B cell (primary cell): ENCODE measurements at regions not wholly inside any gene's neighbourhood (a gene's known extent, or its start where the extent isn't known, plus 50 kb on each side); places are given as distances from the start of the nearest gene placed in this dataset.

Source experiments
- ATAC-seq: fragments of 200-7000 bp; cut with Tn5 transposase; one replicate; pipeline ENCODE4 v1.10.0; 2021; ENCODE audit warnings: low read depth, mild to moderate bottlenecking, moderate number of reproducible peaks, moderate library complexity
- CTCF ChIA-PET: fragments of 350-600 bp; sonication (Branson Sonifier 250); formaldehyde crosslinking; loops from one replicate; lab custom pipeline; 2021; ENCODE audit warnings: antibody characterized with exemption, inconsistent platforms; lab: Charles Lee
- POLR2A ChIA-PET: fragments of 350-600 bp; sonication (Branson Sonifier 250); formaldehyde crosslinking; loops from one replicate; lab custom pipeline; 2021; ENCODE audit warnings: antibody characterized with exemption; lab: Charles Lee
- DNase-seq: peaks from one replicate; pipeline ENCODE4 v3.0.0; 2013
- H2AFZ ChIP-seq: 2 replicates; pipeline ENCODE4 v1.6.1; 2012; ENCODE audit warnings: mild to moderate bottlenecking, low read depth, low read length; ENCODE audit not compliant: insufficient read depth, poor library complexity, severe bottlenecking
- H3K27ac ChIP-seq, 2 donors: 1 replicate in 1 of 2; 2 replicates in 1 of 2; pipeline ENCODE4 v1.5.1; 2012 to 2013; ENCODE audit warnings: low read length in 2 of 2, mild to moderate bottlenecking in 2 of 2, moderate library complexity in 1 of 2
- H3K27me3 ChIP-seq, 4 experiments: fragments of 200-600 bp in 1 of 4; sonication (generic) in 1 of 4; replicated peaks in 1 of 4; 1 replicate in 2 of 4; 2 replicates in 2 of 4; pipeline versions ENCODE4 v1.6.1 to v1.7.0; 2013 to 2016; ENCODE audit warnings: low read length in 3 of 4, mild to moderate bottlenecking in 2 of 4, mixed read lengths in 1 of 4, moderate library complexity in 1 of 4; ENCODE audit not compliant: insufficient read depth in 4 of 4, control insufficient read depth in 3 of 4; ENCODE audit errors: control extremely low read depth in 1 of 4
- H3K36me3 ChIP-seq, 2 experiments: replicated peaks in 1 of 2; 1 replicate in 1 of 2; 2 replicates in 1 of 2; pipeline versions ENCODE4 v1.6.1 to v1.7.1; 2013; ENCODE audit warnings: low read length in 1 of 2; ENCODE audit not compliant: insufficient read depth in 2 of 2, control insufficient read depth in 1 of 2; ENCODE audit errors: control extremely low read depth in 1 of 2, extremely low read depth in 1 of 2
- H3K4me1 ChIP-seq, 2 donors: fragments of 200-600 bp in 1 of 2; sonication (generic) in 1 of 2; 1 replicate in 1 of 2; 2 replicates in 1 of 2; pipeline versions ENCODE4 v1.5.1 to v1.6.1; 2013 to 2017; ENCODE audit warnings: low read length in 2 of 2; ENCODE audit not compliant: control insufficient read depth in 2 of 2, insufficient read depth in 2 of 2
- H3K4me2 ChIP-seq: replicated peaks from 2 replicates; pipeline ENCODE3; 2012; ENCODE audit warnings: mild to moderate bottlenecking, low read depth, low read length; ENCODE audit not compliant: poor library complexity, severe bottlenecking
- H3K4me3 ChIP-seq, 5 experiments: fragments of 200-600 bp in 1 of 5; sonication (generic) in 1 of 5; 1 replicate in 3 of 5; 2 replicates in 2 of 5; pipeline versions ENCODE4 v1.5.1 to v1.7.0; 2011 to 2016; ENCODE audit warnings: low read length in 4 of 5, mild to moderate bottlenecking in 4 of 5, low read depth in 2 of 5, control low read depth in 1 of 5, moderate library complexity in 1 of 5; ENCODE audit not compliant: insufficient read depth in 1 of 5; ENCODE audit errors: control extremely low read depth in 1 of 5, extremely low read depth in 1 of 5
- H3K79me2 ChIP-seq: fragments of 200-600 bp; sonication (generic); one replicate; pipeline ENCODE4 v1.6.0; 2016; ENCODE audit warnings: low read length; ENCODE audit not compliant: control insufficient read depth, insufficient read depth
- H3K9ac ChIP-seq: fragments of 200-600 bp; sonication (generic); 2 replicates; pipeline ENCODE4 v1.6.1; 2017; ENCODE audit warnings: mild to moderate bottlenecking, low read length, moderate library complexity
- H3K9me3 ChIP-seq, 3 donors: one replicate each; pipeline versions ENCODE4 v1.6.1 to v1.7.1; 2013; ENCODE audit warnings: low read length in 2 of 3; ENCODE audit not compliant: control insufficient read depth in 2 of 3, insufficient read depth in 1 of 3; ENCODE audit errors: control extremely low read depth in 1 of 3
- H4K20me1 ChIP-seq: 2 replicates; pipeline ENCODE4 v1.6.0; 2012; ENCODE audit warnings: mild to moderate bottlenecking, low read length; ENCODE audit not compliant: insufficient read depth, control insufficient read depth, poor library complexity, severe bottlenecking
- H3K27ac Mint-ChIP-seq: one replicate; pipeline ENCODE4 v1.8.0; 2021; ENCODE audit warnings: mixed read lengths
- H3K27me3 Mint-ChIP-seq: one replicate; pipeline ENCODE4 v1.8.0; 2021; ENCODE audit warnings: mixed read lengths
- H3K4me1 Mint-ChIP-seq: one replicate; pipeline ENCODE4 v1.8.0; 2021; ENCODE audit warnings: mixed read lengths
- H3K4me3 Mint-ChIP-seq: one replicate; pipeline ENCODE4 v1.8.0; 2021; ENCODE audit warnings: mixed read lengths
- H3K9me3 Mint-ChIP-seq: one replicate; pipeline ENCODE4 v1.8.0; 2022; ENCODE audit warnings: mixed read lengths; ENCODE audit not compliant: insufficient read depth
- CTCF ChIP-seq: fragments of 200-600 bp; IDR thresholded peaks from one replicate; pipeline ENCODE4 v1.8.0; 2022; ENCODE audit warnings: antibody characterized with exemption, mild to moderate bottlenecking
- EZH2 ChIP-seq: IDR thresholded peaks from 2 replicates; pipeline ENCODE4 v1.6.1; 2012; ENCODE audit warnings: borderline replicate concordance, low read depth, mild to moderate bottlenecking, moderate library complexity, low read length; ENCODE audit not compliant: insufficient read depth, poor library complexity, severe bottlenecking
- WGBS: methylation state at CpG from one replicate; pipeline ENCODE4 v1.1.5; 2013; ENCODE audit warnings: missing lambda C conversion rate; ENCODE audit not compliant: insufficient coverage; 5-methylcytosine and 5-hydroxymethylcytosine counted together
- intact Hi-C: fragments of 100-400 bp; cut with micrococcal nuclease; formaldehyde crosslinking; loops from one replicate; pipeline ENCODE4 v1.10.0; 2022

GRCh38 chr1:157274698-157275534 lies 136.7 kb upstream of the ETV3 start:
- Histone ChIP-seq H3K36me3 (no peaks in the 10 kb centered on the region), H3K27me3 (peaks cover 0 to 32% (median 15%) of the 10 kb centered on the region in 4 experiments), H3K27ac (no peak overlapping the region), H3K4me1 (peaks cover 36 to 44% of the 10 kb centered on the region in 2 donors), H3K9ac (no peak overlapping the region), H3K9me3 (peaks cover 0 to 16% (median 0%) of the 10 kb centered on the region in 3 donors), H2AFZ (no peak overlapping the region), H3K4me2 (no peak overlapping the region), H4K20me1 (no peaks in the 10 kb centered on the region), H3K4me3 (no peak overlapping the region), H3K79me2 (no peaks in the 10 kb centered on the region)
- no peak for TF ChIP-seq CTCF
- TF ChIP-seq EZH2: no peak
- Mint-ChIP-seq H3K4me1 (peaks cover 24% of the 10 kb centered on the region), H3K27ac (no peak overlapping the region), H3K4me3 (no peak overlapping the region), H3K27me3 (peaks cover 10% of the 10 kb centered on the region), H3K9me3 (no peaks in the 10 kb centered on the region)
- 92% methylated on average over 8 of the region's 8 CpGs for WGBS
- intact Hi-C loops: no loop called here
- ChIA-PET CTCF (no interaction called here), POLR2A (no interaction called here)
- no peak for DNase-seq
- no peak for ATAC-seq

- POLR2A ChIA-PET: no interaction called here
- H3K79me2 ChIP-seq: no peaks in the 10 kb centered on the region
- H2AFZ ChIP-seq: no peak overlapping the region
- H3K4me1 ChIP-seq: peaks cover 38 to 48% of the 10 kb centered on the region in 2 donors
- intact Hi-C loops: no loop called here
- H4K20me1 ChIP-seq: no peaks in the 10 kb centered on the region
- no peak for ATAC-seq
- 88% methylated on average over 2 of the region's 6 CpGs for WGBS
- DNase-seq: no peak
- H3K27ac Mint-ChIP-seq: no peak overlapping the region
- no peak overlapping the region for H3K4me3 Mint-ChIP-seq
- H3K27me3 ChIP-seq: peaks cover 0 to 14% (median 6%) of the 10 kb centered on the region in 4 experiments
- H3K27me3 Mint-ChIP-seq: no peaks in the 10 kb centered on the region
- peaks cover 0 to 3% (median 0%) of the 10 kb centered on the region in 3 donors for H3K9me3 ChIP-seq
- TF ChIP-seq CTCF (no peak), EZH2 (no peak)
- H3K4me2 ChIP-seq: no peak overlapping the region
- peaks cover 33% of the 10 kb centered on the region for H3K4me1 Mint-ChIP-seq
- no peak overlapping the region for H3K4me3 ChIP-seq
- H3K9me3 Mint-ChIP-seq: no peaks in the 10 kb centered on the region
- CTCF ChIA-PET: no interaction called here
- H3K36me3 ChIP-seq: no peaks in the 10 kb centered on the region
- H3K9ac ChIP-seq: no peak overlapping the region
- no peak overlapping the region for H3K27ac ChIP-seq
These were observed 134.7 kb upstream of the ETV3 start for GRCh38 chr1:157272729-157273524.
